Ishikawa (cell line): ENCODE measurements at regions not wholly inside any gene's neighbourhood (a gene's known extent, or its start where the extent isn't known, plus 50 kb on each side); places are given as distances from the start of the nearest gene placed in this dataset.

ENCODE experiments used
- CREB1 ChIP-seq: IDR thresholded peaks from 2 replicates; pipeline ENCODE4 v1.6.1; 2012; ENCODE audit warnings: low read depth
- TCF12 ChIP-seq: IDR thresholded peaks from 2 replicates; pipeline ENCODE4 v1.6.1; 2012; ENCODE audit warnings: low read depth
- YY1 ChIP-seq: IDR thresholded peaks from 2 replicates; pipeline ENCODE4 v1.6.1; 2012; ENCODE audit warnings: low read depth
- TF ChIP-seq, protein P1 (sequence below): IDR thresholded peaks from 2 replicates; pipeline ENCODE4 v1.6.1; 2012

- TF ChIP-seq CREB1 (no peak), TCF12 (no peak), YY1 (no peak)
- TF ChIP-seq, protein P1, sequence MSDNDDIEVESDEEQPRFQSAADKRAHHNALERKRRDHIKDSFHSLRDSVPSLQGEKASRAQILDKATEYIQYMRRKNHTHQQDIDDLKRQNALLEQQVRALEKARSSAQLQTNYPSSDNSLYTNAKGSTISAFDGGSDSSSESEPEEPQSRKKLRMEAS: no peak
Observed at GRCh38 chr3:178054471-178054870, 481.8 kb upstream of the KCNMB2 start.
